Fibroblast of peridontal ligament (primary cell): ENCODE measurements at regions not wholly inside any gene's neighbourhood (a gene's known extent, or its start where the extent isn't known, plus 50 kb on each side); places are given as distances from the start of the nearest gene placed in this dataset.

ENCODE experiments used
- DNase-seq: peaks from one replicate; pipeline ENCODE4 v3.0.0-alpha.2; 2010; ENCODE audit errors: extremely low read depth

DNA sequence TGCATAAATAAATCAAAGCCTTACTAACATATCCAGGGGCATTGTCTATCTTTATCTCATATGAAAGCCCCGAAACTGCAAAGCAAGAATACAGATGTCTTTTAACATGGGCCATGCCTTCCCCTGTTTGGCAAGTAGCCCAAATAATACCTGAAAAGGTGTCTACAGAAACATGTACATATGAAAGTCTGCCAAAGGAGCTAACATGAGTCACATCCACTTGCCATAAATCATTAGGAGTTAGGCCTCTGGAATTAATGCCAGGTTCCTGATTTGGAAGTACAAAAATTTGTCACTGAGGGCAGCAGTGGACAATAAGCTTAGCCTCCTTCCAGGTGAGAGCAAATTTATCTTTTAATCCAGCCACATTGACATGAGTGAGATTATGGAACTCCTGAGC, 85.5 kb upstream of the PGR start:
- no peak for DNase-seq

DNA sequence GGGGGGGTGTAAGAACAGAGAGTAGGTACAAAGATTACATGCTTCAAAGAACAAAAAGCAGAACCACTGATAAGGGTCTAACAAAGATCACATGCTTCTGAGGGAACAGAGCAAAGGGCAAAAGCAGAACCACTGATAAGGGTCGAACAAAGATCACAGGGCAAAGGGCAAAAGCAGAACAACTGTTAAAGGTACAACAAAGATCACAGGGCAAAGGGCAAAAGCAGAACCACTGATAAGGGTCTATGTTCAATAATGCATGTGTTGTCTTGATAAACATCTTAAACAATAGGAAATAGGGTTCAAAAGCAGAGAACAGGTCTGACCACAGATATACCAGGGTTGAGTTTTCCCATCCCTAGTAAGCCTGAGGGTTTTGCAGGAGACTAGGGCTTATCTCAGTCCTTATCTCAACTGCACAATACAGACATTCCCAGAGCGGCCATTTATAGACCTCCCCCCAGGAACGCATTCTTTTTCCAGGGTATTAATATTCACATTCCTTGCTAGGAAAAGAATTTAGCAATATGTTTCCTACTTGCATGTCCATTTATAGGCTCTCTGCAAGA, 81.9 kb upstream of the PGR start:
- DNase-seq, result no peak

- DNase-seq, result no peak
Observed at GRCh38 chr11:101202614-101203013, 73.0 kb upstream of the PGR start.

DNA sequence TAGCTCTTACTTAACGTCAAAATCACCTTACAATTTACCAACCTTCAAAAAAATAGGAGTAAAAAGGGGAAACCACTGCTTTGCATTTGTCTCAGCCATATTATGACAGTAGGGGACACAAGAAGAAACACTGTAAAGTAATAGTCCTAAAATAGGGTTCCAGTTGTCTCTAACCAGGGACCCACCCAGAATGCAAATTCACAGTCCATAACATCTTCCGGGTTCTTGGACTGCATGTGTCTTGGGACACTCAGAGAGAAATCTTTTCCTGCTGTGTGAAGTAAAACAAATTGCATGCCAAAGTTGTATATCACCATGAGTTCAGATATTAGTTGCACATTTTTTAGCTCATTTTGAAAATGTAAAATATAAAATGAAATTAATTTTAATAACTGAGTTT, 69.8 kb upstream of the PGR start:
- no peak for DNase-seq

DNA sequence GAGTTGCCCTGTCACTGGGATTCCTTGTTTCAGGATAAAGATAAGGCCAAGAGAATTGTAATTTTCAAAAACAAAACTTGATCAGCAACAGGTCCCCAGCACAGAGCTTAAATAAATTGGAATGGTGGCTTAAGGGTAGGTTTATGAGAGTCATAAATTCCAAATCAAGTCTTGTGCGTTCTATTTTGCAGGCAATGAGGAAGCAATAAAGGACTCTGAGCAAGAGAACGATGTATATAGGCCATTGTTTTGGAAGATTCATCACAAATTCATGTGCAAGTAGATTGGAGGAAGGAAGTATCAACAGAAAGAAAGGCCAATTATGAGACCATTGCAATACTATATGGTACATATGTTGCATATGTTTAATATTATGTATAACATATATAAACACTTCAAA, 65.7 kb upstream of the PGR start:
- DNase-seq, result no peak

DNA sequence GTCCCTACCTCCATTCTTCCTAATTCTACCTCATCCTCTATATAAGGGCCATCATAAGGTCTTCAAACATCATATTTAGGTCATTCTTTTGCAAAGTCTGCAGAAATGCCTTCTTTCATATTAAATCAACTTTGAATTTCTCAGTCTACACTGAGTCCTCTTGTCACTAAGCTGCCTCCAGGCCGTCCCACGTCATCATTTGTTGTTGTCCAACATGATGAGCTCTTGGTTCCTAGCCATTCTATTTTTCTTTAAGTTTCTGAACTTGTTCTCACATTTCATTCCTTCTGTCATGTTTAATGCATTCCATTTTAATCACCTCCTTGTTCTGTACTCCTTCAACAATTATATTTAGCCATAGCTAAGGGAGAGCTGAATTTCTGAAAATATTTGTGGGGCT, 59.2 kb upstream of the PGR start:
- no peak for DNase-seq

DNA sequence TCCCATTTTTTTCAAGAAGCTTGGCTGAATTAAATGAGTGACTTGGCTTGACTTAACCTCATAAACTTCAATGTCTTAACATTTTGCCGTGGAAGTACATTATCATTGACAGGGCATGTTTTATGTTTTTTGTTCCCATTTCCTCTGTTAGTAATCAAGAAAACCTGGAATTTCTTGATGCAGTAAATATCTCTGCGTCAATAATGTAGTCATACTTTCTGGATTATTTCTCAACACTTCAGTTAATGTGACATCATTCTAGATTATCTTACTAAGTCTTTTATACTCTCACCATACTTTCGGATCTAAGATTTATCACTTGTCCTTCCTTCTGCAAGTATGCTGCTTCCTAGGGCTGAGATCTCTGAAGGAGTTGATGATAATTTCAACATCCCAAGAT, 58.6 kb upstream of the PGR start:
- DNase-seq, result no peak

DNA sequence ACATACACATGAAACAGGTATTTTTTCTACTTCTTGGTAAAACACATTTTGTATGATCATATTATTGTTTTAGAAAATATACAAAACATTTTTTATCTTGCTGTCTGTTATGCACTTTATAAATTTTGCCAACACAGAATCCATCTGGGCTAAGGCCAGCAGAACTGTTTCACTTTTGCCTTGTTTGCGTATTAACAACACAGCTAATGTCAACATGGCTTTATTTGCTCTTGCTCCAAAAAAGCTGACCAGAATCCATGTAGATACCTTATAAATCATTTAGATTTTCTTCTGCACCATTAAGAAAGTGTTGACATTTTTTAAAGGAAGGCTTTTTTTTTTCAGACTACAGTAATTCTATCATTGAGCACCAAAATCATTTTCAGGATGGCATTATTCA, 58.1 kb upstream of the PGR start:
- no peak for DNase-seq

DNA sequence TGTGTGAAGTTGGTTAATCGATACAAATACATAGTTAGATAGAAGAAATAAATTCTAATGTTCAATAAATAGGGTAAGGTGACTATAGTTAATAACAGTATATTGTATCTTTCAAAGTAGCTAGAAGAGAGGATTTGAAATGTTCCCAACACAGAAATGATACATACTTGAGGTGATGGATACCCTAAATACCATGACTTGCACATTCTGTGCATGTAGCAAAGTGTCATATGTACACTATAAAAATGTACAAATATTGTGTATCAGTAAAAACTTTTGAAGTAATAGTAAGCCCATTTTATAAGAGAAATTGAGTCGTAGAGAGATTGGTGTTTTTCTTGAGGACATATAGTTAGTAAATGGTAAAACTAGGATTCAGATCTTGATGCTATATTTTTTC, 56.4 kb upstream of the PGR start:
- no peak for DNase-seq

DNA sequence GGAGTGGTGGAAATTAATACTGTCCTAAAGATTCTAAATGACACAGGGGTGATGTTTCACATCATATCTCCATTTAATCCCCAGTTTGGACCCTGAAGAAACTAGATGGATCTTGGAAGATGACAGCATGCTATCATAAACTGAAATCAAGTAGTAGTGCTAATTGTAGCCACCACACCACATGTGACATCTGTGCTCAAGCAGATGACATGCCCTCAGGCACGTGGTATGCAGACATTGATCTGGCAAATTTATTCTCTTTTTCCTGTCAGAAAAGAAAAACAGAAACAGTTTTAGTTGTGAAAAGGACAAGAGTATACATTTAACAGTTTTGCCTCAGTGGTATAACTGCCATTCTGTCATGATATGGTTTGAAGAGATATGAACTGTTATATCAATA, 52.9 kb upstream of the PGR start:
- DNase-seq, result no peak

DNA sequence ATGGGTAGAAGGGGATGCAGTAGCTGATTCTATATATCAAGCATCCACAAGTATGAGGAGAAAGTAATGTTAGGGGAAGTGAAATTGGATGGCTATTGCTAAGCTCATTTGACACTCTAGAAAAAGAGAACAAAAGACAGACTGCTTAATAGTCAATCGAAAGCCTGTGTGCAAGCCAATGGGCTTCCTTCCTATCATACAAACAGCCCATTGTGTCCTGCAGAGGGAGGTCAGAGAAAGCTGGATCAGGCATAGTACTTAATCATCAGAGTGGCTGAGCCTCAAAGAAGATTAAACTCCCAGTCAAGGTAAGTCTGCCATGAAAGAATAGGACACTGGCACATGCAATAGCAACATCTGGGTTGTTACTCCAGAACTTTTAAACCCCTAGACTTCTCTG, 50.9 kb upstream of the PGR start:
- DNase-seq, result no peak
